ENCODE measurements at regions not wholly inside any gene's neighbourhood (a gene's known extent, or its start where the extent isn't known, plus 50 kb on each side); places are given as distances from the start of the nearest gene placed in this dataset.

DNA sequence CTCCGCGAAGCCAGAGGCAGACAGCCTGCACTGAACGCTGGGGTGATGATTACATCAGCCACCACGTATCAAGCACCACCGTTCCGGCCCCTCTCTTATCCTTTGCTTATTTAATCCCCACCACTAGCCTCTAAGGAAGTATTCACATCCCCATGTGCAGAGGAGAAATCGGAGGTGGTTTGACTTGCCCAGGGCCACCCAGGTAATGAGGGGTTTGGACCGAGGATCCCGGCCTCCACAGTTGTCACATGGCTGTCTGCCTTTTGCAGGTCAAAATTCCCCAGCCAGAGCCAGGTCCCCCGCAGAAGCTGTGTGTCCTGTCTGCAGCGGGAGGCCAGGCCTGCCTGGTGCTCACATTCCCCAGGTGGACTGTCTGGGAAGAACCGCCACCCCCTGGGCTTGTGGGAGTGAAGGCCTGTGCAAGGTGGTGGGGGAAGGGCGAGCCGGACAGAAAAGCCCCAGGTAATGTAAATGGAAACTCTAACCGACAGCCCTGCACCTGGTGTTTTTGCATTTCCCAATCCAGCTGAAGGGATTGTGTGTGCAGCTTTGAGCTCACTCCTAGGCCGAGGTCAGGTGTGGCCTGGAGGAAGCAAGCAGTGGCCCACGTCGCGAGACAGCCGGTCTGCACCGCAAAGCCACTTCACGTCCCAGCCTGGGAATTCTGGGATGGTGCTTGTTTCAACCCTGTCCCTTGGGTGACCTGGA is 108.5 kb upstream of the ID2 start:
- intact Hi-C loops (cut with micrococcal nuclease): no loop called here

DNA sequence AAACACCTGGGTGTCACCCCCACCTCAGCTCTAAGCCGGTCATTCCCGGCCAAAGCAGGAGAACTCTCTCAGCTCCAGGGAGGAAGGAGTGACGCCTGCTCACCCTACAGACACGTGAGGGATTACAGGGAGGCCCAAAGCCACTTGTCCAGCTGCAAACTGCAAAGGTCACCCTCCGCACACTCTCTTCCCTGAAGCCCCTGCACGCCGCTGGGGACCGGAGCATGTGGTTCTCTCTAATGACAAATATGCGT is 108.0 kb upstream of the ID2 start:
- no peak for DNase-seq (ENCODE audit: low spot score)
- Mint-ChIP-seq H3K4me3 (no peak overlapping the region), H3K27me3 (ENCODE audit: insufficient read depth) (peaks cover 3% of the 10 kb centered on the region), H3K9me3 (no peaks in the 10 kb centered on the region), H3K36me3 (ENCODE audit: low read depth) (no peaks in the 10 kb centered on the region), H3K27ac (no peak overlapping the region), H3K4me1 (ENCODE audit: low read depth) (peaks cover 32% of the 10 kb centered on the region)
- intact Hi-C loops (cut with micrococcal nuclease): no loop called here

More for the DNA sequence above, 108.5 kb upstream of the ID2 start:
- H3K4me1 Mint-ChIP-seq (ENCODE audit: low read depth): peaks cover 32% of the 10 kb centered on the region
- no peaks in the 10 kb centered on the region for H3K9me3 Mint-ChIP-seq
- H3K27me3 Mint-ChIP-seq (ENCODE audit: insufficient read depth): peaks cover 3% of the 10 kb centered on the region
- H3K27ac Mint-ChIP-seq: no peak overlapping the region
- no peak overlapping the region for H3K4me3 Mint-ChIP-seq
- H3K36me3 Mint-ChIP-seq (ENCODE audit: low read depth): no peaks in the 10 kb centered on the region
- no peak for DNase-seq (ENCODE audit: low spot score)

- peaks cover 3% of the 10 kb centered on the region for H3K27me3 Mint-ChIP-seq (ENCODE audit: insufficient read depth)
- intact Hi-C loops (cut with micrococcal nuclease): no loop called here
- H3K4me3 Mint-ChIP-seq: peak overlapping the region; percentile 28
- no peaks in the 10 kb centered on the region for H3K36me3 Mint-ChIP-seq (ENCODE audit: low read depth)
- no peak overlapping the region for H3K27ac Mint-ChIP-seq
- H3K9me3 Mint-ChIP-seq: no peaks in the 10 kb centered on the region
- no peak for DNase-seq (ENCODE audit: low spot score)
- peaks cover 32% of the 10 kb centered on the region for H3K4me1 Mint-ChIP-seq (ENCODE audit: low read depth)
Observed at GRCh38 chr2:8574196-8575037, 107.4 kb upstream of the ID2 start.

DNA sequence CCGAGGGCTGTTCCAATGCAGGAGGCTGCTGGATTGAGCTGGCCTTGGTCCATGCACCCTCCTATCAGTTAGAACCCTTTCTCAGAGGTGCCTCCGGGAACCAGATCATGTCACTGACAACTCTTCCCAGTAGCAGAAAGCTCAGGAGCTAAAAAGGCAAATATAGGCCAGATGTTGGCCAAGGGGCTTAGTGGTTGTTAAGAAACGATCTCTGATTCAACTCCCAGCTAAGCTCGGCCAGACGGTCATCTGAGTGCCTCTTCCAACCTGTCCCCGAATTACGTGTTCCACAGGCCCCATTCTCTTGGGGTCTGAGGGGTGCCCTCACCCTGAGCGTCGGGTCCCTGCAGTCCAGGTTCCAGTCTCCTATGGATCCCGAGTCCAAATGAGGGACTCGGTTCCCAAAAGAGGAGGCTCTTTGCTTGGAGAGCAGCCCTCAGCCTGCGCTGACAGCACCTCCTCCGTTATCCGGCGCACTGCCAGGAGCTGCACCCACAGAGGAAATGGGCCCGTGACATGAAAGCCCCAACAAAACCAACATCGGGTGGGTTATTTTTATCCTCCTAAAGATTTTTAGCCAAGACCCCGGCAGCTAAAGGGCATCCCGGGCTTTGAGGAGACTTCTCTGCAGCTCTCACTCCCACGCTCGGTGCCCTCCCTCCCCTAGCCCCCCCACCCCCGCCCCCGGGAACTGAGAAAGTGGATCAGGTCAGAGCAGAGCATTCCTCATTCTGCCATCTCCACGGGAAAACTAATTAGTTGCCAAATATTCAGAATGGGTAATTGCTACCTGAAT is 106.6 kb upstream of the ID2 start:
- Mint-ChIP-seq H3K27me3 (ENCODE audit: insufficient read depth) (no peaks in the 10 kb centered on the region), H3K4me3 (peak overlapping the region; percentile 29), H3K9me3 (no peaks in the 10 kb centered on the region), H3K36me3 (ENCODE audit: low read depth) (no peaks in the 10 kb centered on the region), H3K27ac (no peak overlapping the region), H3K4me1 (ENCODE audit: low read depth) (peaks cover 40% of the 10 kb centered on the region)
- intact Hi-C loops (cut with micrococcal nuclease): no loop called here
- no peak for DNase-seq (ENCODE audit: low spot score)

- peaks cover 47% of the 10 kb centered on the region for H3K4me1 Mint-ChIP-seq (ENCODE audit: low read depth)
- no peak overlapping the region for H3K4me3 Mint-ChIP-seq
- no peak overlapping the region for H3K27ac Mint-ChIP-seq
- H3K36me3 Mint-ChIP-seq (ENCODE audit: low read depth): no peaks in the 10 kb centered on the region
- intact Hi-C loops (cut with micrococcal nuclease): loop anchor here (1.0 kb wide), 2 partner anchors 10 to 31 kb away; no protein-coding TSS in a partner anchor
- peaks cover 3% of the 10 kb centered on the region for H3K27me3 Mint-ChIP-seq (ENCODE audit: insufficient read depth)
- H3K9me3 Mint-ChIP-seq: no peaks in the 10 kb centered on the region
- DNase-seq (ENCODE audit: low spot score): no peak
Observed at GRCh38 chr2:8575834-8576423, 105.9 kb upstream of the ID2 start.

DNA sequence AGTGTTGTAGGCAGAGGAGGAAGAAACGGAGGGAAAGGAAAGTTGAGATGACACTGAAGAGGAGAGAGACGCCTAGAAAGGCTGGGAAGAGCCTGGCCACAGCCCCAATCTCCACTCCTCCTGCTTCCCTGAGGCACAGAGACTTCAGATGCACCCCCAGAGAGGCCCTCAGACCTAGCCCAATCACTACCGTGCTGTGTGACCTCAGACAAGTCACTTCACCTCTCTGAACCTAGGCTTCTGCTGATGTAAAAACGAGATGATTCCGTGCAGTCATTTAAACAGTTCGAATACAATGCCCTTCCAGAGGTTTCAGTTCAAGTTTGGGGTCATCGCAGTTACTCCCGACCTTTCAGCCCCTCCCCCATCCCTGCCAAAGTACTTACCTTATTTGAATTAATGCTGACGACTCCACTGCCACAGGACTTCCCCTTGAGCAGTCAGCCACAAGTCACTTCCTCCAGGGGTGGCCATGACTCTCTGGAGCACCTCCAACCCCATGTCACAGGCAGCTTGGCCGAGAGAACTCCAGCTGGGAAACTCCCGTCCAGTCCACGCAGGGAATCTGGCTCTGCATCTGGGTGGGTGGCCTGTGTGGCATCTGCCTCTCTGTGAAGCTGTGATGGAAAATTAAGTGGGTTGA is 105.2 kb upstream of the ID2 start:
- intact Hi-C loops (cut with micrococcal nuclease): loop anchor here (1.0 kb wide), 2 partner anchors 10 to 31 kb away; no protein-coding TSS in a partner anchor
- no peaks in the 10 kb centered on the region for H3K36me3 Mint-ChIP-seq (ENCODE audit: low read depth)
- no peaks in the 10 kb centered on the region for H3K9me3 Mint-ChIP-seq
- peak overlapping the region; percentile 23 for H3K4me3 Mint-ChIP-seq
- peaks cover 3% of the 10 kb centered on the region for H3K27me3 Mint-ChIP-seq (ENCODE audit: insufficient read depth)
- H3K4me1 Mint-ChIP-seq (ENCODE audit: low read depth): peaks cover 50% of the 10 kb centered on the region
- no peak for DNase-seq (ENCODE audit: low spot score)
- peak overlapping the region; percentile 73 for H3K27ac Mint-ChIP-seq

GRCh38 chr2:8577573-8577972 is 104.3 kb upstream of the ID2 start:
- Mint-ChIP-seq H3K4me3 (no peak overlapping the region), H3K4me1 (ENCODE audit: low read depth) (peaks cover 50% of the 10 kb centered on the region), H3K36me3 (ENCODE audit: low read depth) (no peaks in the 10 kb centered on the region), H3K9me3 (no peaks in the 10 kb centered on the region), H3K27me3 (ENCODE audit: insufficient read depth) (peaks cover 3% of the 10 kb centered on the region), H3K27ac (no peak overlapping the region)
- DNase-seq (ENCODE audit: low spot score): no peak
- intact Hi-C loops (cut with micrococcal nuclease): no loop called here

- Mint-ChIP-seq H3K9me3 (no peaks in the 10 kb centered on the region), H3K36me3 (ENCODE audit: low read depth) (no peaks in the 10 kb centered on the region), H3K4me3 (no peak overlapping the region), H3K27ac (no peak overlapping the region), H3K4me1 (ENCODE audit: low read depth) (peaks cover 50% of the 10 kb centered on the region), H3K27me3 (ENCODE audit: insufficient read depth) (peaks cover 3% of the 10 kb centered on the region)
- DNase-seq (ENCODE audit: low spot score): no peak
- intact Hi-C loops (cut with micrococcal nuclease): no loop called here
Observed at GRCh38 chr2:8578335-8579244, 103.3 kb upstream of the ID2 start.

DNA sequence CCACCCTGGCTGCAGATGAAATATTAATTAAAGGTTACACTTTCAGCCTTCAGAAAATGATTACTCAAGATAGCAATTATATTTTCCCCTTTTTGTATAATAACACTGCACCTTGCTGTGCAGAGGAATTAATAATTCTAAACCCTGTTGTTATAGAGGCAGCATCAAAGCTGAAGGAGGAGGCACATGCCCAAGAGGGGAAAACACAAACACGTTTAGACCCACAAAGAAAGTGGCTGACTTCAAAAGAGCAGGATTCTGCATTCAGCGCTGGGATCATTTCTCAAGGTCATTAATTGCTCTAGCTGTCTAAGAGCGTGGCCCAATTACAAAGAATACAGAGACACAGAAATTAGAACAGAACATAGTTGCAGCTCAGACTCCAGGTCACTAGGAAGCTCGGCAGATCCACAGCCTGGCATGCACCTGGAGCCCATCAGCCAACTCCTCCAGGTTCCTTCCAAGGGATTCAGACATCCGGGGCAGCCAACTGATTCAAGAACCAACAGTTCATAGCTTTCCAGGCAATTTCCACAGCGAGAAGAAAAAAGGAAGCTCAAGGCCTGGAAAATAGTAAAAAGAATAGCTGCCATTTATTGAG is 102.3 kb upstream of the ID2 start:
- Mint-ChIP-seq H3K36me3 (ENCODE audit: low read depth) (no peaks in the 10 kb centered on the region), H3K9me3 (no peaks in the 10 kb centered on the region), H3K4me3 (no peak overlapping the region), H3K27ac (no peak overlapping the region), H3K27me3 (ENCODE audit: insufficient read depth) (peaks cover 3% of the 10 kb centered on the region), H3K4me1 (ENCODE audit: low read depth) (peaks cover 53% of the 10 kb centered on the region)
- intact Hi-C loops (cut with micrococcal nuclease): no loop called here
- DNase-seq (ENCODE audit: low spot score): no peak

GRCh38 chr2:8580316-8581233 is 101.3 kb upstream of the ID2 start:
- H3K27me3 Mint-ChIP-seq (ENCODE audit: insufficient read depth): peaks cover 3% of the 10 kb centered on the region
- no peaks in the 10 kb centered on the region for H3K36me3 Mint-ChIP-seq (ENCODE audit: low read depth)
- H3K9me3 Mint-ChIP-seq: no peaks in the 10 kb centered on the region
- DNase-seq (ENCODE audit: low spot score): no peak
- peaks cover 52% of the 10 kb centered on the region for H3K4me1 Mint-ChIP-seq (ENCODE audit: low read depth)
- H3K27ac Mint-ChIP-seq: peak overlapping the region; percentile 62
- intact Hi-C loops (cut with micrococcal nuclease): no loop called here
- H3K4me3 Mint-ChIP-seq: no peak overlapping the region

DNA sequence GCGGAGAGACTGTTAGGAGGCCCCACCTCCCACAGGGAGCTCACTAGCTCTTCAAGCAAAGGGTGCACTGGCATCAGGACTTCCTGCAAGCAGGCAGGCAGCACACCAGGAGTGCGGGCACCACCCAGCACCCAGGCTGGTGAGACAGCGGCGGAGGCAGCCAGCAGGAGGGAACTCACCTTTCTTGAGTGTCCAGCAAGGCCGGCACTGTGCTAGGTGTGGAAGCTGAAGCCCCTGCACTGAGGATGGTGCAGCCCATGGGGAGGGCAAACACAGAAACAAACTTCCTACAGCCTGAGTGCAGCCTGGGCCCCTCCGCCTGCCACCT is 100.7 kb upstream of the ID2 start:
- Mint-ChIP-seq H3K4me1 (ENCODE audit: low read depth) (peaks cover 53% of the 10 kb centered on the region), H3K9me3 (no peaks in the 10 kb centered on the region), H3K4me3 (no peak overlapping the region), H3K27ac (no peak overlapping the region), H3K27me3 (ENCODE audit: insufficient read depth) (peaks cover 3% of the 10 kb centered on the region), H3K36me3 (ENCODE audit: low read depth) (no peaks in the 10 kb centered on the region)
- no peak for DNase-seq (ENCODE audit: low spot score)
- intact Hi-C loops (cut with micrococcal nuclease): no loop called here

All from activated T-helper 1 cell treated with anti-CD3 and anti-CD28 coated beads, Interleukin-12 subunit alpha, Interleukin-12 subunit beta, Interleukin-2, Interleukin-4 antibody, amounts not matched to agents 30 ng/mL and 10 ng/mL and 1 ng/mL, durations not matched to agents 14 hours and 24 hours and 36 hours (primary cell).